CD8-positive, alpha-beta memory T cell (primary cell): ENCODE measurements at regions not wholly inside any gene's neighbourhood (a gene's known extent, or its start where the extent isn't known, plus 50 kb on each side); places are given as distances from the start of the nearest gene placed in this dataset.

Experiments
- CTCF ChIA-PET: fragments of 350-600 bp; sonication (Branson Sonifier 250); formaldehyde crosslinking; loops from one replicate; lab custom pipeline; 2021; ENCODE audit warnings: antibody characterized with exemption; lab: Charles Lee
- POLR2A ChIA-PET: fragments of 350-600 bp; sonication (Branson Sonifier 250); formaldehyde crosslinking; loops from one replicate; lab custom pipeline; 2021; ENCODE audit warnings: antibody characterized with exemption; lab: Charles Lee
- DNase-seq, 5 donors: peaks; one replicate each; pipeline versions ENCODE4 v3.0.0 to v3.0.0-alpha.2; 2020 to 2022; ENCODE audit warnings: mixed read lengths in 1 of 5
- H3K27ac ChIP-seq: one replicate; pipeline ENCODE4 v1.7.0; 2013; ENCODE audit warnings: low read depth, mild to moderate bottlenecking, low read length, moderate library complexity
- H3K27me3 ChIP-seq: 2 replicates; pipeline ENCODE4 v1.7.0; 2013; ENCODE audit warnings: low read length, mild to moderate bottlenecking; ENCODE audit not compliant: insufficient read depth, poor library complexity, severe bottlenecking
- H3K36me3 ChIP-seq: 2 replicates; pipeline ENCODE4 v1.7.0; 2013; ENCODE audit warnings: mild to moderate bottlenecking, low read length, moderate library complexity; ENCODE audit not compliant: insufficient read depth
- H3K4me1 ChIP-seq: 2 replicates; pipeline ENCODE4 v1.7.0; 2013; ENCODE audit warnings: mild to moderate bottlenecking, low read length, moderate library complexity; ENCODE audit not compliant: insufficient read depth
- H3K4me3 ChIP-seq: 2 replicates; pipeline ENCODE4 v1.7.0; 2013; ENCODE audit warnings: mild to moderate bottlenecking, low read length
- H3K9me3 ChIP-seq: 2 replicates; pipeline ENCODE4 v1.7.0; 2013; ENCODE audit warnings: mild to moderate bottlenecking, low read length
- H3K27ac Mint-ChIP-seq, 8 donors: one replicate each; pipeline ENCODE4 v1.8.0; 2020 to 2021; ENCODE audit warnings: mixed read lengths in 8 of 8, mild to moderate bottlenecking in 6 of 8, inconsistent platforms in 3 of 8, moderate library complexity in 3 of 8
- H3K27me3 Mint-ChIP-seq, 2 donors: one replicate each; pipeline ENCODE4 v1.8.0; 2020 to 2021; ENCODE audit warnings: mixed read lengths in 2 of 2, mild to moderate bottlenecking in 1 of 2, moderate library complexity in 1 of 2
- H3K36me3 Mint-ChIP-seq, 3 donors: one replicate each; pipeline ENCODE4 v1.8.0; 2020 to 2021; ENCODE audit warnings: mixed read lengths in 3 of 3, inconsistent platforms in 1 of 3, mild to moderate bottlenecking in 1 of 3
- H3K4me1 Mint-ChIP-seq, 3 donors: one replicate each; pipeline ENCODE4 v1.8.0; 2020 to 2021; ENCODE audit warnings: mixed read lengths in 3 of 3, inconsistent platforms in 1 of 3, mild to moderate bottlenecking in 1 of 3
- H3K4me3 Mint-ChIP-seq, 7 donors: one replicate each; pipeline ENCODE4 v1.8.0; 2020 to 2021; ENCODE audit warnings: mixed read lengths in 7 of 7, mild to moderate bottlenecking in 6 of 7, moderate library complexity in 4 of 7, inconsistent platforms in 2 of 7
- H3K9me3 Mint-ChIP-seq, 5 donors: one replicate each; pipeline ENCODE4 v1.8.0; 2020 to 2022; ENCODE audit warnings: mixed read lengths in 5 of 5, mild to moderate bottlenecking in 3 of 5, moderate library complexity in 2 of 5, inconsistent platforms in 1 of 5

- Histone ChIP-seq H3K4me1 (no peaks in the 10 kb centered on the region), H3K4me3 (no peak overlapping the region), H3K36me3 (no peaks in the 10 kb centered on the region), H3K27ac (no peak overlapping the region), H3K9me3 (no peaks in the 10 kb centered on the region), H3K27me3 (no peaks in the 10 kb centered on the region)
- Mint-ChIP-seq H3K36me3 (no peaks in the 10 kb centered on the region), H3K27ac (no peak overlapping the region), H3K27me3 (peaks cover 4 to 23% of the 10 kb centered on the region in 2 donors), H3K4me3 (no peak overlapping the region), H3K9me3 (peaks cover 0 to 6% (median 0%) of the 10 kb centered on the region in 5 donors), H3K4me1 (no peaks in the 10 kb centered on the region)
- ChIA-PET POLR2A (no interaction called here), CTCF (no interaction called here)
- no peak for DNase-seq
Observed at GRCh38 chr5:2125171-2125900, 242.6 kb upstream of the IRX4 start.

GRCh38 chr5:2124434-2125170 lies 241.9 kb upstream of the IRX4 start:
- CTCF ChIA-PET, result no interaction called here
- H3K4me1 ChIP-seq, result no peaks in the 10 kb centered on the region
- Mint-ChIP-seq H3K9me3 (peaks cover 0 to 6% (median 0%) of the 10 kb centered on the region in 5 donors), H3K4me1 (no peaks in the 10 kb centered on the region), H3K4me3 (no peak overlapping the region), H3K36me3 (no peaks in the 10 kb centered on the region), H3K27me3 (peaks cover 6 to 24% of the 10 kb centered on the region in 2 donors), H3K27ac (no peak overlapping the region)
- no peak overlapping the region for H3K27ac ChIP-seq
- no peak for DNase-seq
- POLR2A ChIA-PET, result no interaction called here
- H3K27me3 ChIP-seq, result no peaks in the 10 kb centered on the region
- no peaks in the 10 kb centered on the region for H3K36me3 ChIP-seq
- no peak overlapping the region for H3K4me3 ChIP-seq
- no peaks in the 10 kb centered on the region for H3K9me3 ChIP-seq

GRCh38 chr5:2123874-2124273 lies 241.1 kb upstream of the IRX4 start:
- Histone ChIP-seq H3K27ac (no peak overlapping the region), H3K36me3 (no peaks in the 10 kb centered on the region), H3K4me1 (no peaks in the 10 kb centered on the region), H3K4me3 (no peak overlapping the region), H3K27me3 (no peaks in the 10 kb centered on the region), H3K9me3 (no peaks in the 10 kb centered on the region)
- ChIA-PET POLR2A (no interaction called here), CTCF (no interaction called here)
- Mint-ChIP-seq H3K36me3 (no peaks in the 10 kb centered on the region), H3K27me3 (peaks cover 8 to 24% of the 10 kb centered on the region in 2 donors), H3K27ac (no peak overlapping the region), H3K4me3 (no peak overlapping the region), H3K4me1 (no peaks in the 10 kb centered on the region), H3K9me3 (peaks cover 0 to 6% (median 0%) of the 10 kb centered on the region in 5 donors)
- DNase-seq, result no peak

GRCh38 chr5:2120361-2120760 lies 237.6 kb upstream of the IRX4 start:
- Mint-ChIP-seq H3K9me3 (peaks cover 0 to 6% (median 0%) of the 10 kb centered on the region in 5 donors), H3K4me3 (no peak overlapping the region), H3K27me3 (peaks cover 7 to 12% of the 10 kb centered on the region in 2 donors), H3K4me1 (no peaks in the 10 kb centered on the region), H3K27ac (peak overlapping the region in 1 of 8 donors; percentile 59), H3K36me3 (no peaks in the 10 kb centered on the region)
- CTCF ChIA-PET, result no interaction called here
- no peak overlapping the region for H3K4me3 ChIP-seq
- H3K27ac ChIP-seq, result no peak overlapping the region
- H3K4me1 ChIP-seq, result no peaks in the 10 kb centered on the region
- POLR2A ChIA-PET, result no interaction called here
- no peaks in the 10 kb centered on the region for H3K36me3 ChIP-seq
- no peak for DNase-seq
- H3K27me3 ChIP-seq, result no peaks in the 10 kb centered on the region
- no peaks in the 10 kb centered on the region for H3K9me3 ChIP-seq

- H3K36me3 Mint-ChIP-seq, result no peaks in the 10 kb centered on the region
- Histone ChIP-seq H3K4me1 (no peaks in the 10 kb centered on the region), H3K27me3 (no peaks in the 10 kb centered on the region), H3K27ac (no peak overlapping the region), H3K4me3 (no peak overlapping the region), H3K36me3 (no peaks in the 10 kb centered on the region), H3K9me3 (no peaks in the 10 kb centered on the region)
- no peak for DNase-seq
- H3K4me1 Mint-ChIP-seq, result no peaks in the 10 kb centered on the region
- no peak overlapping the region for H3K27ac Mint-ChIP-seq
- no peak overlapping the region for H3K4me3 Mint-ChIP-seq
- CTCF ChIA-PET, result no interaction called here
- peaks cover 0 to 6% (median 0%) of the 10 kb centered on the region in 5 donors for H3K9me3 Mint-ChIP-seq
- POLR2A ChIA-PET, result no interaction called here
- H3K27me3 Mint-ChIP-seq, result peaks cover 5 to 8% of the 10 kb centered on the region in 2 donors
Observed at GRCh38 chr5:2119573-2119972, 236.8 kb upstream of the IRX4 start.

- POLR2A ChIA-PET, result no interaction called here
- Histone ChIP-seq H3K9me3 (no peaks in the 10 kb centered on the region), H3K4me1 (no peaks in the 10 kb centered on the region), H3K4me3 (no peak overlapping the region), H3K27ac (no peak overlapping the region), H3K36me3 (no peaks in the 10 kb centered on the region), H3K27me3 (no peaks in the 10 kb centered on the region)
- H3K27me3 Mint-ChIP-seq, result peaks cover 0 to 6% of the 10 kb centered on the region in 2 donors
- H3K36me3 Mint-ChIP-seq, result no peaks in the 10 kb centered on the region
- no peak overlapping the region for H3K27ac Mint-ChIP-seq
- no peak overlapping the region for H3K4me3 Mint-ChIP-seq
- CTCF ChIA-PET, result no interaction called here
- DNase-seq, result no peak
- H3K4me1 Mint-ChIP-seq, result no peaks in the 10 kb centered on the region
- H3K9me3 Mint-ChIP-seq, result no peaks in the 10 kb centered on the region
Observed at GRCh38 chr5:2113348-2114131, 230.8 kb upstream of the IRX4 start.

GRCh38 chr5:2112173-2113025 lies 229.7 kb upstream of the IRX4 start:
- Mint-ChIP-seq H3K4me3 (no peak overlapping the region), H3K27me3 (peaks cover 0 to 5% of the 10 kb centered on the region in 2 donors), H3K9me3 (no peaks in the 10 kb centered on the region), H3K4me1 (no peaks in the 10 kb centered on the region), H3K36me3 (no peaks in the 10 kb centered on the region), H3K27ac (no peak overlapping the region)
- DNase-seq, result no peak
- Histone ChIP-seq H3K4me3 (no peak overlapping the region), H3K36me3 (no peaks in the 10 kb centered on the region), H3K27ac (no peak overlapping the region), H3K9me3 (no peaks in the 10 kb centered on the region), H3K4me1 (no peaks in the 10 kb centered on the region), H3K27me3 (no peaks in the 10 kb centered on the region)
- ChIA-PET CTCF (no interaction called here), POLR2A (no interaction called here)
